MM.1S (cell line): ENCODE measurements at regions not wholly inside any gene's neighbourhood (a gene's known extent, or its start where the extent isn't known, plus 50 kb on each side); places are given as distances from the start of the nearest gene placed in this dataset.

Source experiments
- EZH2 ChIP-seq: fragments of 300-600 bp; sonication (generic); optimal IDR thresholded peaks from 2 replicates; pipeline ENCODE3; 2017; ENCODE audit warnings: low read depth, mild to moderate bottlenecking, antibody characterized with exemption, low read length, mixed read lengths
- EZH2phosphoT487 ChIP-seq: fragments of 300-600 bp; sonication (generic); IDR thresholded peaks from 2 replicates; pipeline ENCODE4 v1.6.1; 2018; ENCODE audit warnings: antibody characterized with exemption, low read length
- TF ChIP-seq, protein P1 (sequence below): fragments of 300-600 bp; sonication (generic); IDR thresholded peaks from 2 replicates; pipeline ENCODE4 v1.5.1; 2016; ENCODE audit warnings: antibody characterized with exemption, low read length, mixed read lengths

DNA sequence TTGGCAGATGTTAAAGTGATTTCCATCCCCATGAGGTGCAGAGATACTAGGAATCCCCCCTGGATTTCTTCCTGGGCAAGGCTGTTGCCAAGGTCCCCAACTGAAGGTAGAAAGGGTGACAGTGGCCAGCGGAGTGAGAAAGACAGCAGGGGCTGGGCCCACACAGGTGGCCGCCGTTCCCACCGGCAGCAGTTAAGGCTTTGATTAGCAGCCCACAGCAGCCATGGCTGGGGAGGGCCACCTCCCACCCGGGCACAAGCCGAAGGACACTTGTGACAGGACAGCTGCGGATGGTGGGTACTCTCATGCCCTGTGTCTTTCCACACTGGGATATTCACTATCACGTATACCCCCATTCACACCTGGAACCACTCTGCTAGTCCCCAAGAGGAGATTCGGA, 63.9 kb upstream of the CDYL start:
- TF ChIP-seq EZH2phosphoT487 (no peak), EZH2 (no peak)
- TF ChIP-seq, protein P1, sequence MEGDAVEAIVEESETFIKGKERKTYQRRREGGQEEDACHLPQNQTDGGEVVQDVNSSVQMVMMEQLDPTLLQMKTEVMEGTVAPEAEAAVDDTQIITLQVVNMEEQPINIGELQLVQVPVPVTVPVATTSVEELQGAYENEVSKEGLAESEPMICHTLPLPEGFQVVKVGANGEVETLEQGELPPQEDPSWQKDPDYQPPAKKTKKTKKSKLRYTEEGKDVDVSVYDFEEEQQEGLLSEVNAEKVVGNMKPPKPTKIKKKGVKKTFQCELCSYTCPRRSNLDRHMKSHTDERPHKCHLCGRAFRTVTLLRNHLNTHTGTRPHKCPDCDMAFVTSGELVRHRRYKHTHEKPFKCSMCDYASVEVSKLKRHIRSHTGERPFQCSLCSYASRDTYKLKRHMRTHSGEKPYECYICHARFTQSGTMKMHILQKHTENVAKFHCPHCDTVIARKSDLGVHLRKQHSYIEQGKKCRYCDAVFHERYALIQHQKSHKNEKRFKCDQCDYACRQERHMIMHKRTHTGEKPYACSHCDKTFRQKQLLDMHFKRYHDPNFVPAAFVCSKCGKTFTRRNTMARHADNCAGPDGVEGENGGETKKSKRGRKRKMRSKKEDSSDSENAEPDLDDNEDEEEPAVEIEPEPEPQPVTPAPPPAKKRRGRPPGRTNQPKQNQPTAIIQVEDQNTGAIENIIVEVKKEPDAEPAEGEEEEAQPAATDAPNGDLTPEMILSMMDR, result no peak
